Neuronal stem cell (in vitro differentiated cells): ENCODE measurements at regions not wholly inside any gene's neighbourhood (a gene's known extent, or its start where the extent isn't known, plus 50 kb on each side); places are given as distances from the start of the nearest gene placed in this dataset.

Experiments used
- DNase-seq: peaks from one replicate; pipeline ENCODE4 v3.0.0-alpha.2; 2013; ENCODE audit warnings: low spot score
- H2AFZ ChIP-seq: one replicate; pipeline ENCODE4 v1.6.1; 2013; ENCODE audit warnings: mild to moderate bottlenecking, low read length, inconsistent platforms
- H2AK5ac ChIP-seq: 2 replicates; pipeline ENCODE4 v1.6.1; 2013; ENCODE audit warnings: low read depth, mild to moderate bottlenecking, inconsistent platforms, low read length, moderate library complexity, mixed read lengths
- H2BK120ac ChIP-seq: 2 replicates; pipeline ENCODE4 v1.6.1; 2013; ENCODE audit warnings: low read depth, mild to moderate bottlenecking, inconsistent platforms, low read length, moderate library complexity, mixed read lengths
- H2BK12ac ChIP-seq: one replicate; pipeline ENCODE4 v1.6.1; 2013; ENCODE audit warnings: low read length, inconsistent platforms
- H2BK15ac ChIP-seq: 2 replicates; pipeline ENCODE4 v1.6.1; 2013; ENCODE audit warnings: mild to moderate bottlenecking, low read length, inconsistent platforms, mixed read lengths
- H2BK5ac ChIP-seq: one replicate; pipeline ENCODE4 v1.6.1; 2013; ENCODE audit warnings: inconsistent platforms, mild to moderate bottlenecking, low read length, moderate library complexity
- H3K14ac ChIP-seq: one replicate; pipeline ENCODE4 v1.6.1; 2013; ENCODE audit warnings: low read length, inconsistent platforms
- H3K18ac ChIP-seq: 2 replicates; pipeline ENCODE4 v1.6.1; 2013; ENCODE audit warnings: low read length, inconsistent platforms
- H3K23ac ChIP-seq: 2 replicates; pipeline ENCODE4 v1.6.1; 2013; ENCODE audit warnings: low read depth, mild to moderate bottlenecking, mixed read lengths, low read length, inconsistent platforms; ENCODE audit not compliant: poor library complexity
- H3K27ac ChIP-seq: replicated peaks from 3 replicates; pipeline ENCODE4 v1.5.1; 2013; ENCODE audit warnings: low read length, inconsistent platforms
- H3K27me3 ChIP-seq, 3 experiments: 2 replicates each; pipeline ENCODE4 v1.6.1; 2013; ENCODE audit warnings: low read length in 3 of 3, mild to moderate bottlenecking in 2 of 3, inconsistent platforms in 1 of 3, low read depth in 1 of 3, mixed read lengths in 1 of 3, moderate library complexity in 1 of 3; ENCODE audit not compliant: control insufficient read depth in 3 of 3, insufficient read depth in 3 of 3
- H3K36me3 ChIP-seq, 2 donors: replicated peaks in 1 of 2; 2 replicates each; pipeline ENCODE4 v1.6.1; 2013; ENCODE audit warnings: low read length in 2 of 2; ENCODE audit not compliant: control insufficient read depth in 2 of 2, insufficient read depth in 2 of 2
- H3K4ac ChIP-seq: 2 replicates; pipeline ENCODE4 v1.6.1; 2013; ENCODE audit warnings: inconsistent platforms, mild to moderate bottlenecking, low read length, moderate library complexity
- H3K4me1 ChIP-seq, 2 donors: 1 replicate in 1 of 2; 2 replicates in 1 of 2; pipeline ENCODE4 v1.6.1; 2013; ENCODE audit warnings: low read length in 2 of 2, low read depth in 1 of 2; ENCODE audit not compliant: control insufficient read depth in 2 of 2, insufficient read depth in 1 of 2
- H3K4me2 ChIP-seq: one replicate; pipeline ENCODE4 v1.6.1; 2013; ENCODE audit warnings: mild to moderate bottlenecking, low read length, inconsistent platforms; ENCODE audit not compliant: insufficient read depth, poor library complexity, severe bottlenecking
- H3K4me3 ChIP-seq, 2 donors: 2 replicates each; pipeline ENCODE4 v1.5.1; 2013; ENCODE audit warnings: low read length in 2 of 2, mild to moderate bottlenecking in 2 of 2, inconsistent platforms in 1 of 2, moderate library complexity in 1 of 2
- H3K79me1 ChIP-seq: one replicate; pipeline ENCODE4 v1.6.1; 2013; ENCODE audit warnings: low read depth, mild to moderate bottlenecking, inconsistent platforms, low read length, moderate library complexity
- H3K9ac ChIP-seq: one replicate; pipeline ENCODE4 v1.6.1; 2013; ENCODE audit warnings: mild to moderate bottlenecking, low read depth, low read length, inconsistent platforms; ENCODE audit not compliant: poor library complexity
- H3K9me3 ChIP-seq, 2 donors: replicated peaks in 1 of 2; 2 replicates each; pipeline versions ENCODE3 to v1.6.1; 2013; ENCODE audit warnings: low read length in 2 of 2, mild to moderate bottlenecking in 2 of 2, inconsistent platforms in 1 of 2, low read depth in 1 of 2, mixed read lengths in 1 of 2, moderate library complexity in 1 of 2; ENCODE audit not compliant: control insufficient read depth in 2 of 2, insufficient read depth in 1 of 2
- H4K8ac ChIP-seq: one replicate; pipeline ENCODE4 v1.6.1; 2013; ENCODE audit warnings: low read depth, mild to moderate bottlenecking, inconsistent platforms, low read length, moderate library complexity
- H4K91ac ChIP-seq: one replicate; pipeline ENCODE4 v1.6.1; 2013; ENCODE audit warnings: low read length, low read depth, mild to moderate bottlenecking, inconsistent platforms; ENCODE audit not compliant: poor library complexity
- WGBS, 2 donors: extraction: QIAGEN DNeasy Blood & Tissue Kit; methylation state at CpG; one replicate each; pipeline ENCODE4 v1.1.7; 2013; ENCODE audit warnings: missing lambda C conversion rate in 2 of 2, mixed read lengths in 1 of 2; ENCODE audit not compliant: insufficient read length in 2 of 2, insufficient replicate concordance in 1 of 2; ENCODE audit errors: extremely low coverage in 2 of 2; 5-methylcytosine and 5-hydroxymethylcytosine counted together

- no peak overlapping the region for H3K4me3 ChIP-seq
- H3K36me3 ChIP-seq = no peaks in the 10 kb centered on the region
- H3K9ac ChIP-seq = no peak overlapping the region
- no peaks in the 10 kb centered on the region for H3K4me1 ChIP-seq
- H2AFZ ChIP-seq = no peak overlapping the region
- H3K79me1 ChIP-seq = no peaks in the 10 kb centered on the region
- H4K8ac ChIP-seq = no peak overlapping the region
- H3K4ac ChIP-seq = no peak overlapping the region
- H3K23ac ChIP-seq = no peak overlapping the region
- H3K18ac ChIP-seq = no peak overlapping the region
- H3K14ac ChIP-seq = no peak overlapping the region
- H2BK5ac ChIP-seq = no peak overlapping the region
- no peak overlapping the region for H2AK5ac ChIP-seq
- H2BK12ac ChIP-seq = no peak overlapping the region
- no peak overlapping the region for H3K4me2 ChIP-seq
- H4K91ac ChIP-seq = no peak overlapping the region
- no peak for DNase-seq
- H3K27me3 ChIP-seq = no peaks in the 10 kb centered on the region
- no peak overlapping the region for H3K27ac ChIP-seq
- no peaks in the 10 kb centered on the region for H3K9me3 ChIP-seq
- no CpG with 5 or more reads among the region's 3 CpGs for WGBS, 2 donors
- no peak overlapping the region for H2BK120ac ChIP-seq
- no peak overlapping the region for H2BK15ac ChIP-seq
These were observed 311.3 kb downstream of the KLF5 start for GRCh38 chr13:73370066-73370465.

GRCh38 chr13:73369095-73369494 lies 310.3 kb downstream of the KLF5 start:
- Histone ChIP-seq H2AK5ac (no peak overlapping the region), H2AFZ (no peak overlapping the region)

GRCh38 chr13:73368608-73369007 lies 309.8 kb downstream of the KLF5 start:
- no peak overlapping the region for H3K4me3 ChIP-seq
- H3K9me3 ChIP-seq = no peaks in the 10 kb centered on the region
- H2BK12ac ChIP-seq = no peak overlapping the region
- H3K4me1 ChIP-seq = no peaks in the 10 kb centered on the region
- no peak overlapping the region for H3K4ac ChIP-seq
- H4K8ac ChIP-seq = no peak overlapping the region
- H3K27me3 ChIP-seq = no peaks in the 10 kb centered on the region
- no peak overlapping the region for H3K27ac ChIP-seq
- H2AFZ ChIP-seq = no peak overlapping the region
- DNase-seq = no peak
- H3K36me3 ChIP-seq = no peaks in the 10 kb centered on the region
- H3K79me1 ChIP-seq = no peaks in the 10 kb centered on the region
- no peak overlapping the region for H2BK120ac ChIP-seq
- H3K14ac ChIP-seq = no peak overlapping the region
- no peak overlapping the region for H3K4me2 ChIP-seq
- H2BK5ac ChIP-seq = no peak overlapping the region
- H3K23ac ChIP-seq = no peak overlapping the region
- no peak overlapping the region for H2BK15ac ChIP-seq
- no peak overlapping the region for H3K9ac ChIP-seq
- H3K18ac ChIP-seq = no peak overlapping the region
- no CpG with 5 or more reads among the region's 5 CpGs for WGBS, 2 donors
- H4K91ac ChIP-seq = no peak overlapping the region
- no peak overlapping the region for H2AK5ac ChIP-seq

More at GRCh38 chr13:73369095-73369494, 310.3 kb downstream of the KLF5 start:
- no peak overlapping the region for H2BK12ac ChIP-seq
- no peak overlapping the region for H3K9ac ChIP-seq
- H3K4ac ChIP-seq = no peak overlapping the region
- no peaks in the 10 kb centered on the region for H3K36me3 ChIP-seq
- no peaks in the 10 kb centered on the region for H3K79me1 ChIP-seq
- WGBS, 2 donors = no CpG with 5 or more reads among the region's 2 CpGs
- no peak overlapping the region for H3K23ac ChIP-seq
- H3K9me3 ChIP-seq = no peaks in the 10 kb centered on the region
- H3K4me1 ChIP-seq = no peaks in the 10 kb centered on the region
- DNase-seq = no peak
- H3K27me3 ChIP-seq = no peaks in the 10 kb centered on the region
- no peak overlapping the region for H4K8ac ChIP-seq
- H2BK120ac ChIP-seq = no peak overlapping the region
- no peak overlapping the region for H2BK5ac ChIP-seq
- H4K91ac ChIP-seq = no peak overlapping the region
- no peak overlapping the region for H3K14ac ChIP-seq
- H3K4me2 ChIP-seq = no peak overlapping the region
- no peak overlapping the region for H3K4me3 ChIP-seq
- H3K27ac ChIP-seq = no peak overlapping the region
- no peak overlapping the region for H2BK15ac ChIP-seq
- no peak overlapping the region for H3K18ac ChIP-seq

- Histone ChIP-seq H3K79me1 (no peaks in the 10 kb centered on the region), H3K4me2 (no peak overlapping the region), H3K27ac (no peak overlapping the region), H3K9me3 (no peaks in the 10 kb centered on the region), H3K14ac (no peak overlapping the region), H2AK5ac (no peak overlapping the region), H3K23ac (no peak overlapping the region), H3K4me3 (no peak overlapping the region), H2AFZ (no peak overlapping the region), H3K36me3 (no peaks in the 10 kb centered on the region), H2BK120ac (no peak overlapping the region), H4K91ac (no peak overlapping the region), H3K18ac (no peak overlapping the region), H4K8ac (no peak overlapping the region), H2BK12ac (no peak overlapping the region), H3K4ac (no peak overlapping the region), H3K4me1 (no peaks in the 10 kb centered on the region), H3K27me3 (no peaks in the 10 kb centered on the region), H2BK5ac (no peak overlapping the region), H3K9ac (no peak overlapping the region), H2BK15ac (no peak overlapping the region)
- no CpG with 5 or more reads among the region's 5 CpGs for WGBS, 2 donors
- no peak for DNase-seq
These were observed 309.1 kb downstream of the KLF5 start for GRCh38 chr13:73367886-73368285.
